ENCODE measurements at regions not wholly inside any gene's neighbourhood (a gene's known extent, or its start where the extent isn't known, plus 50 kb on each side); places are given as distances from the start of the nearest gene placed in this dataset.
"Not testable (repeated sequence)": the region's sequence is repeated elsewhere in the genome, so short reads cannot be mapped to it uniquely, and the experiment has no call there.

GRCh38 chr14:40219032-40219431, 786.8 kb upstream of the FBXO33 start:
- no peak for DNase-seq

DNA sequence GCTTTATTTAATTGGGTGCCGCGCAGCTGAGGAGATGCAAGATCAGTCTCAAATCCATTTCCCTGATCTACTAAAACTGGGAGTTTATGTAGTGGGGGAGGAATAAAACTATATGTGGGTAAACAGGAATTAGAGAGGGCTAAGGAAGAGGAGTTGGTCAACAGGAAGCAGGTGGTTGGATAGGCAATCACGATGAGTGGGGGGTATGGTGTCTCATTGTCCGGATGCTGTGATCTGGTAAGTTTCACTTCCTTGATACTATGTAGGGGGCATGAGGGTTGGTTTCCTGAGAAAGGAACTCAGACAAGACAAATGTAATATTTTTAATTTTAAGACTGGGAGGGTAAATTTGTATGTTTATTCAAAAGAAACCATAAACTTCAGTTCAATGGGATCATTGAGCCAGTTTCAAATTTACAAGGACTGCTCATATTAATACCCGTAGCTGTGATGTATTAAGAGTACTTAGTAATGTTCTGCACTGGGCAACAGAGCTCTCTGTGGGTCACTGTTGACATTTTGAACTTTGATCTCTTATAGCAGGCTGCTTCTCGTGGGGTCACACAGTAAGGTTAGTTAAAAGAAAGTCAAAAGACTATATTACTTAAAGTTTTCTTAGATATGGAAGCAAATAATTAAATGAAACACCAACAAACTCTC, 786.2 kb upstream of the FBXO33 start:
- DNase-seq: peak; percentile 83

GRCh38 chr14:40216976-40217375, 784.7 kb upstream of the FBXO33 start:
- no peak for DNase-seq

GRCh38 chr14:40216408-40216807, 784.2 kb upstream of the FBXO33 start:
- DNase-seq: not testable (repeated sequence)

- peak; percentile 85 for DNase-seq
Observed at GRCh38 chr14:40213701-40214100, 781.5 kb upstream of the FBXO33 start.

- no peak for DNase-seq
Observed at GRCh38 chr14:40204441-40205175, 772.4 kb upstream of the FBXO33 start.

- DNase-seq: no peak
Observed at GRCh38 chr14:40199101-40199500, 766.9 kb upstream of the FBXO33 start.

DNA sequence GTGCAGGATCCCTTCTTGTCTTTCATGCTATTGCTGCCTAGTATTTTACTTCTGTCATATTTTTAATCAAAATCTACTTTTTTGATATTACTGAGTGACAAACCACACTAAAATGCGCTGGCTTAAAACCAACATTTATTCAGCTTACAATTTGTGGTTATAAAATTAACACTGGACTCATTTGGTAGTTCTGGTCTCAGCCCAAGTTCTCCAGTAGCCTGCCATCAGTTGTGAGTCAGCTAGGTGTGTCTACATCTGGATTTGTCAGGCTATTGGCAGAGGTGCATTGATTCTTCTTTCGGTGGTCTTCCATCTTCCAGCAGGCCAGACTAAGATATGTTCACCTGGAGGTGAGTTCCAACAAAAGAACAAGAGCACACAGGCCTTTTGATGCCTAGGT, 765.1 kb upstream of the FBXO33 start:
- no peak for DNase-seq

DNA sequence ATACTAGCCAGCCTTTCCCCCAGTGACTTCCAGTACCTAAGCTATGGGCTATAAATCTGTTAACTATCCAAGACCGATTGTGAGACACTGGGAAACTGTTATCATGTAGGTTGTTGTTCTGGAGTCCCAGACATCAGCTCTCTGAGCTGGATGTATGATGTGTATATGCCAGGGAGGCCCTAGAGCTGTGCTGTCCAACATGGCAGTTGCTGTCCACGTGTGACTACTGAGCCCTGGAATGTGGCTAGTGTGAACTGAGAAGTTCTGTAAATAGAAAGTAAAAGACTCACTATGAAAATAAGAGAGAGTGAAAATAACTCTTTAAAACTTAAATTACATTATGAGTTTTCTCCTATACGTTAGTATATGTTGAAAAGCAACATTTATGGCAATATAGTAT, 755.8 kb upstream of the FBXO33 start:
- DNase-seq: no peak

- DNase-seq: no peak
Observed at GRCh38 chr14:40164083-40164482, 731.9 kb upstream of the FBXO33 start.

DNA sequence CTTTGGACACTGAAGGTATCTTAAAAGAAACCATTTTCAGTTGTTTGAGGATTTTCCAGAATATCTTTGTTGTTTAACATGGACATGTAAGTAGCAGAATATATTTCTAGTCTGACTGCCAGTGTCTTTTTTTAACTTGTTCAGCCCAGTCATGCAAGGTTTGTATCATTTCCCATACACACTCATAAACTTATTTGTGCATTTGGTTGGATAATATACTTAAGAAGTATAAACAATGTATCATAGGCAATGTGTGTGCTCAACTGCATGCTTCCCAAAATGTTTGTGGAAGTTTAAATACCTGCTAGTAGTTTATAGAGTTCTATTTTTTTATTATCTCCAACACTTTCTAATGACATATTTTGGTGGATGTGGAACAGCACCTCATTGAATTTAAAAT, 707.4 kb upstream of the FBXO33 start:
- DNase-seq: no peak

DNA sequence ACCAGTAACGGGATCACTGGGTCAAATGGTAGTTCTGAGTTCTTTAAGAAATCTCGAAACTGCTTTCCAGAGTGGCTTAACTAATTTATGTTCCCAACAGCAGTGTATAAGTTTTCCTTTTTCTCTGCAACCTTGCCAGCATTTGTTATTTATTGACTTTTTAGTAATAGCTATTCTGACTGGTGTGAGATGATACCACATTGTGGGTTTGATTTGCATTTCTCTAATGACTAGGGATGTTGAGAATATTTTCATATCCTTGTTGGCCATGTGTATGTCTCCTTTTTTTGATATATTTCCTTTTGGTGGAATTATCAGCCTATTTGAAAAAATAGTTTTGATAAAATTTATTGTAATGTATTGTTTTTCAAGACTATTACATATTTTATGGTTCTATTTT, 701.2 kb upstream of the FBXO33 start:
- DNase-seq: no peak

DNA sequence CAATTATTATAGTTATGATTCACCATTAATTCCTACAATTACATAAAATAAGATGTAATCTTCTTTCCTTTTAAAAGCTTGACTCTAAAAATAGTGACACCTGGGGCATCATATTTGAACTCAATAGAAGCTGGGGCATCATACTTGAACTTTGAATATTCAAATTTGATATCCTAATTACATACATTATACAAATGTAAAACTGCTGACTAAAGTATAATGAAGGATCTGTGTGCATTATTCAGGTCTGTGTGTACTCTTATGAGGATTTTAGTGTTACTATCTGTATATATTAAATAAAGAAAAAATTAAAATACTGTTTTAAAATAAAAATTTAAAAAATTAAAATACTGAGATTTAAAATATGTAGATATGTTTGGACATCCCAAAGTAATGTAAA, 696.9 kb upstream of the FBXO33 start:
- DNase-seq: no peak

DNA sequence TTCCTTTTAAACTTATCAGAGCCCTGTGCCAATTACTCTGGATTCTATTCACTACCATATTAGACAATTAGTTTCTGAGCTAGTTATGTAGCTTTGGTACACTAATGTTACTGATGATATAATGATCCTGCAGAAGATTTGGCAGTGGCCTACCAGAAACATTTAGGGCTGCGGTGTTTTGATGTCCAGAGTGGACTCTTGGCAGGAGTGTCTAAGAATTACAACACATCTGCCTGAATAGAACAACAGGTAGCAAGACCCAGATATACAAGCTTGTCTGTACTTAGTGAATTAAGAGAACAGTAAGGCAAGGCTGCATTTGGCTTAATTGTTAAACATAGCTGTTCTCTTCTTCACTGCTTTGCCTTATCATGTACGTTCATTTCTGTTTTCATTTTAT, 691.6 kb upstream of the FBXO33 start:
- DNase-seq: no peak

- no peak for DNase-seq
Observed at GRCh38 chr14:40122968-40123648, 690.9 kb upstream of the FBXO33 start.

DNA sequence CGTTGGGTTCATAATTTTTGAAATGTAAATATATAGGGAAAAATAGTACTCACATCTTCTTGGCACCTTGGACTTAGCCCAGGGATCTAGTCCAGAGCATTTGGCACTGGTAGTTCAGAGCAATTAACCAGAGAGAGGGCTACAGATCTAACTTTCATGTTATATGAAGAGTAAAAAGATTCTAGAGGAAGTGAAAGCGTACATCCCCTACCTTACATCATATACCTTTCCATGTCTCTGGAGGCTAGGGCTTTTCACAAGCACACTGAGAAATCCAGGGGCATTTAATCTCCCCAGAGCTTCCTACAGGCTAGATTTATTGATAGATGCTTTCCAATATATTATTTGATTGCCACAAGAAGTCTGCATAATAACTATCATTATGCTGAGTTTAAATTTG, 687.5 kb upstream of the FBXO33 start:
- DNase-seq: no peak

- no peak for DNase-seq
Observed at GRCh38 chr14:40119321-40119720, 687.1 kb upstream of the FBXO33 start.

DNA sequence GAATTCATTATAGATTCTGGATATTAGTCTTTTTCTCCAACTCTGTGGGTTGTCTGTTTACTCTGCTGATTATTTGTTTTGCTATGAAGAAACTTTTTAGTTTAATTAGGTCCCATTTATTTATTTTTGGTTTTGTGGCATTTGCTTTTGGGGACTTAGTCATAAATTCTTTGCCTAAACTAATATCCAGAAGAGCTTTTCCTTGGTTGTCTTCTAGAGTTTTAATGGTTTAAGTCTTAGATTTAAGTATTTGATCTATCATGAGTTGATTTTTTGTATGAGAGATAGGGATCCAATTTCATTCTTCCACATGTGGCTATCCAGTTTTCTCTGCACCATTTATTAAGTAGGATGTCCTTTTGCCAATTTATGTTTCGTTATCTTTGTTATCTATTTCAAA, 683.4 kb upstream of the FBXO33 start:
- DNase-seq: no peak

- no peak for DNase-seq
Observed at GRCh38 chr14:40113671-40114070, 681.4 kb upstream of the FBXO33 start.

- no peak for DNase-seq
Observed at GRCh38 chr14:40100544-40101196, 668.4 kb upstream of the FBXO33 start.

DNA sequence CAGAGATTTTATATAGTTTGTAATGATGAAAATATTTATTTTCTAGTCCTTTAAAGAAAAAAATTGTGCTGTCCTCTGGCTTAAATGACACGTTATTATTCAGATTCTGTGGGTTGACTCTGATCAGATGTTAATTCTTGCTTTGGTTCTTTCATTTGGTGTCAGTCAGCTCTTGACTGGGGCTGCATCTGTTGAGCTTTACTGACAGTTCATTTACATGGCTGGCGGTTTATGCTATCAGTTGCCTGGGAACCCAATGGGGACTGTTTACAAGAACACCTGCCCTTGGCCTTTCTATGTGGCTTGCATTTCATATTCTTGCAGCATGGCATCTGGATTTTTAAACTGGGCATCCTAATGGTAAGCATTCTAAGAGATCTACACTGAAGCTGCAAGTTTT, 667.1 kb upstream of the FBXO33 start:
- no peak for DNase-seq

GRCh38 chr14:40098468-40098867, 666.2 kb upstream of the FBXO33 start:
- no peak for DNase-seq

DNA sequence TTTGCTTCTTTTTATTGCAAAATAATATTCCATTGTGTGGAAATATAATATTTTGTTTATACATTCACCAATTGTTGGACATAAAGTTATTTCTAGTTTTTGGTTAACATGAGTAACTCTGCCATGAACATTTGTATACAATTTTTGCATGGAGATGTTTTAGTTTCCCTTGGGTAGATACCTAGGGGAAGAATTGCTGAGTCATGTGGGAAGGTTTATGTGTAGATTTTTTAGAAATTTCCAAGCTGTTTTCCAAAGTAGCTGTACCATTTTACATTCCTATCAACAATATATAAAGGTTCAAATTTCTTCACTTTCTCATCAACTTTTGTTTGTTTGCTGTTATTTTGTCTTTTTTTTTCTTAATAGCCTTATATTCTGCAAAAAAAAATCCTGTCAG, 664.7 kb upstream of the FBXO33 start:
- DNase-seq: no peak

GRCh38 chr14:40093800-40094199, 661.6 kb upstream of the FBXO33 start:
- no peak for DNase-seq
